ENCODE measurements at regions not wholly inside any gene's neighbourhood (a gene's known extent, or its start where the extent isn't known, plus 50 kb on each side); places are given as distances from the start of the nearest gene placed in this dataset.

DNA sequence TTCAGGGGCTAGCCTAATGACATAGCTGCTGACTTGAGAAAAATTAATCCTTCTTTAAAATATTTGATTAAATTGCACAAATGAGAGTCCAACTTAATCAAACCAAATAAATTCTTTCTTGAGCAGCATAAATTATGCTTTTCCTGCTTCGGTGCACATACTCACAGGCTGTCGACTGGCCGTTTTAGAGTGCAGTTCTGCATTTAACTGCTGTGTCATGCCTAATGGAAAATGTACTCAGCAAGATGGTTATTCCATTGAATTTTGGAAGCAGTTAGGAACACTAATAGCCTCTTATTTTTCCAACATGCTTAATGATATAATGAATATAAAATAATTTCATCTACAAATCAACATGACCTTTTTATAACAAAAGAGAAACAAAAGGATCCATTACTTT lies 266.1 kb upstream of the LRIG3 start:
- Histone ChIP-seq H2BK12ac (ENCODE audit: low read length) (no peak overlapping the region), H3K9ac (ENCODE audit: low read length) (no peak overlapping the region), H3K36me3 (ENCODE audit: control insufficient read depth in 1 of 2, insufficient read depth in 2 of 2, low read length in 2 of 2) (no peaks in the 10 kb centered on the region), H3K4me3 (ENCODE audit: low read depth, low read length) (no peak overlapping the region), H3K18ac (ENCODE audit: low read length) (no peak overlapping the region), H3K79me2 (ENCODE audit: control insufficient read depth, insufficient read depth, low read length, poor library complexity) (no peaks in the 10 kb centered on the region), H2AFZ (ENCODE audit: insufficient read depth, low read length, poor library complexity) (no peak overlapping the region), H3K23ac (ENCODE audit: low read length) (no peak overlapping the region), H3K4me1 (ENCODE audit: control insufficient read depth in 1 of 2, insufficient read depth in 2 of 2, low read length in 2 of 2) (no peaks in the 10 kb centered on the region), H3K9me3 (ENCODE audit: insufficient read depth, low read depth, low read length) (no peaks in the 10 kb centered on the region), H3K4me2 (ENCODE audit: low read length) (no peak overlapping the region), H4K8ac (ENCODE audit: low read depth, low read length) (no peak overlapping the region), H2BK5ac (ENCODE audit: low read depth, low read length, poor library complexity) (no peak overlapping the region), H4K91ac (ENCODE audit: low read depth, low read length) (no peak overlapping the region), H3K4ac (ENCODE audit: low read depth, low read length) (no peak overlapping the region), H3K27ac (ENCODE audit: low read depth, low read length) (no peak overlapping the region), H2BK120ac (ENCODE audit: insufficient read depth, low read length, poor library complexity) (no peak overlapping the region), H3K27me3 (ENCODE audit: insufficient read depth, low read length) (no peaks in the 10 kb centered on the region), H3K14ac (ENCODE audit: low read length) (no peak overlapping the region), H2AK5ac (ENCODE audit: low read length) (no peak overlapping the region), H4K12ac (ENCODE audit: low read depth, low read length) (no peak overlapping the region), H3K79me1 (ENCODE audit: low read length) (no peaks in the 10 kb centered on the region)
- no peak for DNase-seq
- WGBS (ENCODE audit: extremely low coverage, insufficient coverage, insufficient read length): no CpG with 5 or more reads among the region's 3 CpGs

DNA sequence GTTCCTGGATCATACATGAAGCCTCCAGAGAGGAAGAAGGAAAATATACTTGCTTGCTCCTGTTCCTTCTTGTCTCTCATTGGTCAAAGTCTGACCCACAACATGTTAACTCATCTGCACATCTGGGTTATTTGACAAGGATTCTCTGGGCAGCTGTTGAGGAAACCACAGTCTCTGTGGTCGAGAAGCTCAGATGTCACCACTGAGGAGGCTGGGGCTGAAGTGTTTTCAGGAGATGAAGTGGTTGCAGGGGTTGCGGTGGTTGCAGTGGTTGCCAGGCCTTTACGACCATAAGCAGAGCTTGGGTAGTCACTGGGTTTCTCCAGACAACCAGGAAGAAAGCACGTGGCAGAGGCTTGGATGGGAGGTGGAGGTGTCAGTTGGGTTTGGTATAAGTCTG lies 265.0 kb upstream of the LRIG3 start:
- no peaks in the 10 kb centered on the region for H3K79me2 ChIP-seq (ENCODE audit: control insufficient read depth, insufficient read depth, low read length, poor library complexity)
- no peak overlapping the region for H4K8ac ChIP-seq (ENCODE audit: low read depth, low read length)
- no peak overlapping the region for H3K18ac ChIP-seq (ENCODE audit: low read length)
- no peak overlapping the region for H4K12ac ChIP-seq (ENCODE audit: low read depth, low read length)
- H3K4me1 ChIP-seq (ENCODE audit: control insufficient read depth in 1 of 2, insufficient read depth in 2 of 2, low read length in 2 of 2): no peaks in the 10 kb centered on the region
- no peaks in the 10 kb centered on the region for H3K9me3 ChIP-seq (ENCODE audit: insufficient read depth, low read depth, low read length)
- no peak overlapping the region for H3K14ac ChIP-seq (ENCODE audit: low read length)
- no peak overlapping the region for H3K23ac ChIP-seq (ENCODE audit: low read length)
- H2AFZ ChIP-seq (ENCODE audit: insufficient read depth, low read length, poor library complexity): no peak overlapping the region
- no peak overlapping the region for H2BK5ac ChIP-seq (ENCODE audit: low read depth, low read length, poor library complexity)
- no peak overlapping the region for H4K91ac ChIP-seq (ENCODE audit: low read depth, low read length)
- no peak overlapping the region for H3K27ac ChIP-seq (ENCODE audit: low read depth, low read length)
- H3K4me2 ChIP-seq (ENCODE audit: low read length): no peak overlapping the region
- H3K4me3 ChIP-seq (ENCODE audit: low read depth, low read length): no peak overlapping the region
- H2BK12ac ChIP-seq (ENCODE audit: low read length): no peak overlapping the region
- no peak overlapping the region for H2BK120ac ChIP-seq (ENCODE audit: insufficient read depth, low read length, poor library complexity)
- H2AK5ac ChIP-seq (ENCODE audit: low read length): no peak overlapping the region
- H3K36me3 ChIP-seq (ENCODE audit: control insufficient read depth in 1 of 2, insufficient read depth in 2 of 2, low read length in 2 of 2): no peaks in the 10 kb centered on the region
- no peaks in the 10 kb centered on the region for H3K79me1 ChIP-seq (ENCODE audit: low read length)
- no peaks in the 10 kb centered on the region for H3K27me3 ChIP-seq (ENCODE audit: insufficient read depth, low read length)
- no peak overlapping the region for H3K4ac ChIP-seq (ENCODE audit: low read depth, low read length)
- WGBS (ENCODE audit: extremely low coverage, insufficient coverage, insufficient read length): no CpG with 5 or more reads among the region's 4 CpGs
- no peak for DNase-seq
- H3K9ac ChIP-seq (ENCODE audit: low read length): no peak overlapping the region

GRCh38 chr12:59182658-59183455 lies 262.6 kb upstream of the LRIG3 start:
- H4K91ac ChIP-seq (ENCODE audit: low read depth, low read length): no peak overlapping the region
- no peak for DNase-seq
- H3K79me1 ChIP-seq (ENCODE audit: low read length): no peaks in the 10 kb centered on the region
- no peaks in the 10 kb centered on the region for H3K9me3 ChIP-seq (ENCODE audit: insufficient read depth, low read depth, low read length)
- no peak overlapping the region for H3K9ac ChIP-seq (ENCODE audit: low read length)
- H2AFZ ChIP-seq (ENCODE audit: insufficient read depth, low read length, poor library complexity): no peak overlapping the region
- H3K4me1 ChIP-seq (ENCODE audit: control insufficient read depth in 1 of 2, insufficient read depth in 2 of 2, low read length in 2 of 2): no peaks in the 10 kb centered on the region
- no peak overlapping the region for H3K4me3 ChIP-seq (ENCODE audit: low read depth, low read length)
- no peaks in the 10 kb centered on the region for H3K79me2 ChIP-seq (ENCODE audit: control insufficient read depth, insufficient read depth, low read length, poor library complexity)
- no peak overlapping the region for H3K23ac ChIP-seq (ENCODE audit: low read length)
- no peak overlapping the region for H3K4me2 ChIP-seq (ENCODE audit: low read length)
- no peak overlapping the region for H2BK12ac ChIP-seq (ENCODE audit: low read length)
- no peak overlapping the region for H3K14ac ChIP-seq (ENCODE audit: low read length)
- no peak overlapping the region for H4K12ac ChIP-seq (ENCODE audit: low read depth, low read length)
- no peak overlapping the region for H3K18ac ChIP-seq (ENCODE audit: low read length)
- no peak overlapping the region for H2AK5ac ChIP-seq (ENCODE audit: low read length)
- no peak overlapping the region for H2BK5ac ChIP-seq (ENCODE audit: low read depth, low read length, poor library complexity)
- H3K4ac ChIP-seq (ENCODE audit: low read depth, low read length): no peak overlapping the region
- H3K27ac ChIP-seq (ENCODE audit: low read depth, low read length): no peak overlapping the region
- H4K8ac ChIP-seq (ENCODE audit: low read depth, low read length): no peak overlapping the region
- H3K27me3 ChIP-seq (ENCODE audit: insufficient read depth, low read length): no peaks in the 10 kb centered on the region
- H2BK120ac ChIP-seq (ENCODE audit: insufficient read depth, low read length, poor library complexity): no peak overlapping the region
- no peaks in the 10 kb centered on the region for H3K36me3 ChIP-seq (ENCODE audit: control insufficient read depth in 1 of 2, insufficient read depth in 2 of 2, low read length in 2 of 2)
- no CpG with 5 or more reads among the region's 3 CpGs for WGBS (ENCODE audit: extremely low coverage, insufficient coverage, insufficient read length)

DNA sequence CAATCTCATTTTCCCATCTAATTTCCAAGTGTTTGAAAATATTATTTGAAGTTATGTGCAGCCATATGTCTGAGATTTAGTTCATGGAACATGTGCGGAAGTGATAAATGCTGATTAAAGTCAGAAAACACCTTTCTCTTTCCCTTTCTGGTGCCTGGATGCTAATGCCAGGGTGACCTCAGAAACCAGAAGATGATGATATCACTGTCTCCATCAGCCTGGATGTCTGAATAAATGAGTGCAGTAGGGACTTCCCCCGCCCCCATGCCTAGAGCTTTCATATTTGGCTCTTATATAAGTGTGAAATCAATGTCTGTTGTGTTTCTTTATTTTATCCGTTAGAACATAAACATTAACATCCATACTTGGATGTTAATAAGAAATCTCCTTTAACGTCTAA lies 261.9 kb upstream of the LRIG3 start:
- Histone ChIP-seq H2AFZ (ENCODE audit: insufficient read depth, low read length, poor library complexity) (no peak overlapping the region), H2BK5ac (ENCODE audit: low read depth, low read length, poor library complexity) (no peak overlapping the region), H3K23ac (ENCODE audit: low read length) (no peak overlapping the region), H3K36me3 (ENCODE audit: control insufficient read depth in 1 of 2, insufficient read depth in 2 of 2, low read length in 2 of 2) (no peaks in the 10 kb centered on the region), H2AK5ac (ENCODE audit: low read length) (no peak overlapping the region), H3K9ac (ENCODE audit: low read length) (no peak overlapping the region), H3K79me2 (ENCODE audit: control insufficient read depth, insufficient read depth, low read length, poor library complexity) (no peaks in the 10 kb centered on the region), H2BK120ac (ENCODE audit: insufficient read depth, low read length, poor library complexity) (no peak overlapping the region), H4K91ac (ENCODE audit: low read depth, low read length) (no peak overlapping the region), H3K4ac (ENCODE audit: low read depth, low read length) (no peak overlapping the region), H3K27me3 (ENCODE audit: insufficient read depth, low read length) (no peaks in the 10 kb centered on the region), H3K14ac (ENCODE audit: low read length) (no peak overlapping the region), H3K4me1 (ENCODE audit: control insufficient read depth in 1 of 2, insufficient read depth in 2 of 2, low read length in 2 of 2) (no peaks in the 10 kb centered on the region), H3K27ac (ENCODE audit: low read depth, low read length) (no peak overlapping the region), H4K12ac (ENCODE audit: low read depth, low read length) (no peak overlapping the region), H3K9me3 (ENCODE audit: insufficient read depth, low read depth, low read length) (no peaks in the 10 kb centered on the region), H3K4me2 (ENCODE audit: low read length) (no peak overlapping the region), H4K8ac (ENCODE audit: low read depth, low read length) (no peak overlapping the region), H3K18ac (ENCODE audit: low read length) (no peak overlapping the region), H3K4me3 (ENCODE audit: low read depth, low read length) (no peak overlapping the region), H3K79me1 (ENCODE audit: low read length) (no peaks in the 10 kb centered on the region), H2BK12ac (ENCODE audit: low read length) (no peak overlapping the region)
- no peak for DNase-seq
- no CpG with 5 or more reads among the region's 4 CpGs for WGBS (ENCODE audit: extremely low coverage, insufficient coverage, insufficient read length)

Data from trophoblast cell (in vitro differentiated cells and primary cell).